H1 (cell line): ENCODE measurements at regions not wholly inside any gene's neighbourhood (a gene's known extent, or its start where the extent isn't known, plus 50 kb on each side); places are given as distances from the start of the nearest gene placed in this dataset.

Experiments used
- EZH2 ChIP-seq: fragments of 200-600 bp; sonication (generic); IDR thresholded peaks from 2 replicates; pipeline ENCODE4 v1.7.1; 2012; ENCODE audit warnings: low read depth, mild to moderate bottlenecking, moderate library complexity, low read length, inconsistent platforms; ENCODE audit not compliant: severe bottlenecking
- NANOG ChIP-seq: IDR thresholded peaks from 2 replicates; pipeline ENCODE4 v1.6.1; 2011; ENCODE audit warnings: low read length, low read depth, mild to moderate bottlenecking, inconsistent platforms; ENCODE audit not compliant: insufficient read depth, poor library complexity, severe bottlenecking
- RXRA ChIP-seq: IDR thresholded peaks from 2 replicates; pipeline ENCODE4 v1.6.1; 2011; ENCODE audit warnings: low read depth, mild to moderate bottlenecking, low read length, moderate library complexity; ENCODE audit not compliant: insufficient read depth
- SIRT6 ChIP-seq: IDR thresholded peaks from one replicate; pipeline ENCODE4 v1.7.1; 2012; ENCODE audit warnings: low read length, inconsistent platforms
- YY1 ChIP-seq: IDR thresholded peaks from 2 replicates; pipeline ENCODE4 v1.6.1; 2011; ENCODE audit warnings: low read depth, mild to moderate bottlenecking, low read length
- TF ChIP-seq, protein P1 (sequence below): IDR thresholded peaks from 2 replicates; pipeline ENCODE4 v1.6.1; 2011; ENCODE audit warnings: low read depth, mild to moderate bottlenecking, low read length; ENCODE audit not compliant: insufficient read depth
- TF ChIP-seq, protein P2 (sequence below): IDR thresholded peaks from 2 replicates; pipeline ENCODE4 v1.6.1; 2012; ENCODE audit warnings: inconsistent platforms

DNA sequence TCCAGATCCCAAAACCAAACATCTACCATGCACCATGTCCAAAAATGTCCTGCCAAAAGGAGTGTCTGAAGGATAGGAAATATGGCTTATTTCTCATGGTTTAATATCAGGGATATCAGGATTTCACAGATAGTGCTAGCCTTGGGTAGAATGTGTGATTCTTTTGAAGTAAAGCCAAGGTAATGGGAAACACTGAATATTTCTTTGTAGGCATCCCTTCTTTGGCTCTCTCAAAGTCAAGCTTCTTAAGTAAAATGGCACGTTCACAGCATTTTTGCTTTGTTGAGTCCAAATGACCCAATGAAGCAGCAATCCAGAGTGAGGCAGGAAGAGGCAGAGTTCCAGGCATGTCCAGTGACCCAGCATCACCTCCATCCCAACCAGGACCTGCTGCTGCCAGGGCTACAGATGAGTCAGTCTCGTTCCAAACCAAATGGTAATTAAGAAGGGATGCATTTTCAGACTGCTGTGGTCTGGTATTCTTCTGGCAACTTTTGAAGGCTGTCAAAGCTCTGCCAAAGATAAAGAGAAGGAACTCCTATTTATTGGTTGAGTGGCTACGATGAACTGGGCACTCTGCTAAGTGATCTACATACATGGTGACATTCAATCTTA is 678.8 kb upstream of the KLF4 start (continued):
- TF ChIP-seq NANOG (no peak), EZH2 (no peak), RXRA (no peak), SIRT6 (no peak), YY1 (no peak)
- TF ChIP-seq, protein P1, sequence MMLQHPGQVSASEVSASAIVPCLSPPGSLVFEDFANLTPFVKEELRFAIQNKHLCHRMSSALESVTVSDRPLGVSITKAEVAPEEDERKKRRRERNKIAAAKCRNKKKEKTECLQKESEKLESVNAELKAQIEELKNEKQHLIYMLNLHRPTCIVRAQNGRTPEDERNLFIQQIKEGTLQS, result no peak
- TF ChIP-seq, protein P2, sequence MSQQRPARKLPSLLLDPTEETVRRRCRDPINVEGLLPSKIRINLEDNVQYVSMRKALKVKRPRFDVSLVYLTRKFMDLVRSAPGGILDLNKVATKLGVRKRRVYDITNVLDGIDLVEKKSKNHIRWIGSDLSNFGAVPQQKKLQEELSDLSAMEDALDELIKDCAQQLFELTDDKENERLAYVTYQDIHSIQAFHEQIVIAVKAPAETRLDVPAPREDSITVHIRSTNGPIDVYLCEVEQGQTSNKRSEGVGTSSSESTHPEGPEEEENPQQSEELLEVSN, result no peak
